Adrenal gland (tissue), 5 donors: ENCODE measurements at regions not wholly inside any gene's neighbourhood (a gene's known extent, or its start where the extent isn't known, plus 50 kb on each side); places are given as distances from the start of the nearest gene placed in this dataset.

Experiments used
- POLR2A ChIP-seq, 2 donors: fragments of 450-650 bp; IDR thresholded peaks; one replicate each; pipeline ENCODE4 v1.6.1; 2017; ENCODE audit warnings: antibody characterized with exemption in 2 of 2, mild to moderate bottlenecking in 2 of 2, moderate library complexity in 1 of 2
- TF ChIP-seq, protein P1 (sequence below), 6 experiments: fragments of 450-650 bp in 4 of 6; fragments of 200-600 bp in 2 of 6; sonication (generic) in 1 of 6; IDR thresholded peaks; 1 replicate in 5 of 6; 2 replicates in 1 of 6; pipeline versions ENCODE4 v1.5.1 to v1.8.0; 2016 to 2021; ENCODE audit warnings: antibody characterized with exemption in 6 of 6, mild to moderate bottlenecking in 2 of 6, moderate library complexity in 1 of 6
- donor health status: DM: no; HTN: no; CAD: no.

GRCh38 chr16:65722429-65722828 lies 600.6 kb upstream of the CDH11 start:
- TF ChIP-seq, protein P1, sequence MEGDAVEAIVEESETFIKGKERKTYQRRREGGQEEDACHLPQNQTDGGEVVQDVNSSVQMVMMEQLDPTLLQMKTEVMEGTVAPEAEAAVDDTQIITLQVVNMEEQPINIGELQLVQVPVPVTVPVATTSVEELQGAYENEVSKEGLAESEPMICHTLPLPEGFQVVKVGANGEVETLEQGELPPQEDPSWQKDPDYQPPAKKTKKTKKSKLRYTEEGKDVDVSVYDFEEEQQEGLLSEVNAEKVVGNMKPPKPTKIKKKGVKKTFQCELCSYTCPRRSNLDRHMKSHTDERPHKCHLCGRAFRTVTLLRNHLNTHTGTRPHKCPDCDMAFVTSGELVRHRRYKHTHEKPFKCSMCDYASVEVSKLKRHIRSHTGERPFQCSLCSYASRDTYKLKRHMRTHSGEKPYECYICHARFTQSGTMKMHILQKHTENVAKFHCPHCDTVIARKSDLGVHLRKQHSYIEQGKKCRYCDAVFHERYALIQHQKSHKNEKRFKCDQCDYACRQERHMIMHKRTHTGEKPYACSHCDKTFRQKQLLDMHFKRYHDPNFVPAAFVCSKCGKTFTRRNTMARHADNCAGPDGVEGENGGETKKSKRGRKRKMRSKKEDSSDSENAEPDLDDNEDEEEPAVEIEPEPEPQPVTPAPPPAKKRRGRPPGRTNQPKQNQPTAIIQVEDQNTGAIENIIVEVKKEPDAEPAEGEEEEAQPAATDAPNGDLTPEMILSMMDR (IDR thresholded peaks at IDR 0.05) = no peak
- TF ChIP-seq POLR2A (IDR thresholded peaks at IDR 0.05) = no peak
